ENCODE measurements at regions not wholly inside any gene's neighbourhood (a gene's known extent, or its start where the extent isn't known, plus 50 kb on each side); places are given as distances from the start of the nearest gene placed in this dataset.

- no peak overlapping the region for H3K9ac ChIP-seq (ENCODE audit: control insufficient read depth, extremely low read depth, insufficient read depth, low read length)
- no peaks in the 10 kb centered on the region for H4K20me1 ChIP-seq (ENCODE audit: control insufficient read depth, extremely low read depth, insufficient read depth, low read length)
- H3K27me3 ChIP-seq (ENCODE audit: control insufficient read depth, extremely low read depth, insufficient read depth, low read length), result no peaks in the 10 kb centered on the region
- TF ChIP-seq CTCF (optimal IDR thresholded peaks at IDR 0.05 in 1 of 3, IDR thresholded peaks at IDR 0.05 in 1 of 3, conservative IDR thresholded peaks at IDR 0.05 in 1 of 3; ENCODE audit: extremely low read depth in 1 of 3, insufficient read depth in 2 of 3, low read length in 3 of 3) (no peak), EZH2 (IDR thresholded peaks at IDR 0.05; ENCODE audit: low read length) (no peak)
- H2AFZ ChIP-seq (ENCODE audit: control insufficient read depth, low read length), result no peak overlapping the region
- DNase-seq (ENCODE audit: low read depth, low spot score), result no peak
- H3K9me1 ChIP-seq (ENCODE audit: control insufficient read depth, extremely low read depth, insufficient read depth, low read length), result no peaks in the 10 kb centered on the region
- no peaks in the 10 kb centered on the region for H3K79me2 ChIP-seq (ENCODE audit: control insufficient read depth, insufficient read depth, low read length)
- H3K27ac ChIP-seq (ENCODE audit: control insufficient read depth, insufficient read depth, low read length), result no peak overlapping the region
- no peaks in the 10 kb centered on the region for H3K36me3 ChIP-seq (ENCODE audit: control insufficient read depth in 2 of 2, extremely low read depth in 1 of 2, insufficient read depth in 2 of 2, low read length in 2 of 2)
- dilution Hi-C loops (cut with MboI; ENCODE audit: extremely low pct_ligation_motif_present, low sequenced_read_pairs), result no loop called here
- H3K4me1 ChIP-seq (ENCODE audit: control insufficient read depth, extremely low read depth, insufficient read depth, low read length), result no peaks in the 10 kb centered on the region
- FAIRE-seq, result no peak
- H3K9me3 ChIP-seq (ENCODE audit: control insufficient read depth, low read depth, low read length), result no peaks in the 10 kb centered on the region
- no peak overlapping the region for H3K4me3 ChIP-seq (ENCODE audit: control insufficient read depth in 2 of 3, extremely low read depth in 1 of 3, insufficient read depth in 2 of 3, low read depth in 1 of 3, low read length in 3 of 3)
- no peak overlapping the region for H3K4me2 ChIP-seq (ENCODE audit: control insufficient read depth, extremely low read depth, insufficient read depth, low read depth, low read length)
Observed at GRCh38 chr1:229749992-229750391, 123.9 kb downstream of the URB2 start.

GRCh38 chr1:229751610-229752009 lies 125.6 kb downstream of the URB2 start:
- no peak overlapping the region for H3K27ac ChIP-seq (ENCODE audit: control insufficient read depth, insufficient read depth, low read length)
- H3K9me3 ChIP-seq (ENCODE audit: control insufficient read depth, low read depth, low read length), result no peaks in the 10 kb centered on the region
- no peak overlapping the region for H3K4me2 ChIP-seq (ENCODE audit: control insufficient read depth, extremely low read depth, insufficient read depth, low read depth, low read length)
- H3K4me1 ChIP-seq (ENCODE audit: control insufficient read depth, extremely low read depth, insufficient read depth, low read length), result peaks cover 5% of the 10 kb centered on the region
- H3K27me3 ChIP-seq (ENCODE audit: control insufficient read depth, extremely low read depth, insufficient read depth, low read length), result no peaks in the 10 kb centered on the region
- H3K4me3 ChIP-seq (ENCODE audit: control insufficient read depth in 2 of 3, extremely low read depth in 1 of 3, insufficient read depth in 2 of 3, low read depth in 1 of 3, low read length in 3 of 3), result no peak overlapping the region
- DNase-seq (ENCODE audit: low read depth, low spot score) (no peak), FAIRE-seq (no peak)
- H3K79me2 ChIP-seq (ENCODE audit: control insufficient read depth, insufficient read depth, low read length), result no peaks in the 10 kb centered on the region
- TF ChIP-seq EZH2 (IDR thresholded peaks at IDR 0.05; ENCODE audit: low read length), result no peak
- TF ChIP-seq CTCF (optimal IDR thresholded peaks at IDR 0.05 in 1 of 3, IDR thresholded peaks at IDR 0.05 in 1 of 3, conservative IDR thresholded peaks at IDR 0.05 in 1 of 3; ENCODE audit: extremely low read depth in 1 of 3, insufficient read depth in 2 of 3, low read length in 3 of 3), result no peak
- H3K9ac ChIP-seq (ENCODE audit: control insufficient read depth, extremely low read depth, insufficient read depth, low read length), result no peak overlapping the region
- H3K9me1 ChIP-seq (ENCODE audit: control insufficient read depth, extremely low read depth, insufficient read depth, low read length), result no peaks in the 10 kb centered on the region
- dilution Hi-C loops (cut with MboI; ENCODE audit: extremely low pct_ligation_motif_present, low sequenced_read_pairs), result no loop called here
- H4K20me1 ChIP-seq (ENCODE audit: control insufficient read depth, extremely low read depth, insufficient read depth, low read length), result no peaks in the 10 kb centered on the region
- H2AFZ ChIP-seq (ENCODE audit: control insufficient read depth, low read length), result no peak overlapping the region
- no peaks in the 10 kb centered on the region for H3K36me3 ChIP-seq (ENCODE audit: control insufficient read depth in 2 of 2, extremely low read depth in 1 of 2, insufficient read depth in 2 of 2, low read length in 2 of 2)

Measured in keratinocyte (primary cell).